ENCODE measurements at regions not wholly inside any gene's neighbourhood (a gene's known extent, or its start where the extent isn't known, plus 50 kb on each side); places are given as distances from the start of the nearest gene placed in this dataset.

GRCh38 chr1:229035748-229036082 is 235.2 kb upstream of the RAB4A start:
- Histone ChIP-seq H3K9me3 (replicated peaks) (no peaks in the 10 kb centered on the region), H3K4me3 (no peak overlapping the region), H3K27me3 (no peaks in the 10 kb centered on the region), H3K4me1 (peaks cover 4% of the 10 kb centered on the region), H3K36me3 (no peaks in the 10 kb centered on the region), H3K27ac (no peak overlapping the region)
- no peak for DNase-seq

GRCh38 chr1:229037806-229038405 is 233.0 kb upstream of the RAB4A start:
- no peaks in the 10 kb centered on the region for H3K36me3 ChIP-seq
- no peak for DNase-seq
- H3K27me3 ChIP-seq: no peaks in the 10 kb centered on the region

DNA sequence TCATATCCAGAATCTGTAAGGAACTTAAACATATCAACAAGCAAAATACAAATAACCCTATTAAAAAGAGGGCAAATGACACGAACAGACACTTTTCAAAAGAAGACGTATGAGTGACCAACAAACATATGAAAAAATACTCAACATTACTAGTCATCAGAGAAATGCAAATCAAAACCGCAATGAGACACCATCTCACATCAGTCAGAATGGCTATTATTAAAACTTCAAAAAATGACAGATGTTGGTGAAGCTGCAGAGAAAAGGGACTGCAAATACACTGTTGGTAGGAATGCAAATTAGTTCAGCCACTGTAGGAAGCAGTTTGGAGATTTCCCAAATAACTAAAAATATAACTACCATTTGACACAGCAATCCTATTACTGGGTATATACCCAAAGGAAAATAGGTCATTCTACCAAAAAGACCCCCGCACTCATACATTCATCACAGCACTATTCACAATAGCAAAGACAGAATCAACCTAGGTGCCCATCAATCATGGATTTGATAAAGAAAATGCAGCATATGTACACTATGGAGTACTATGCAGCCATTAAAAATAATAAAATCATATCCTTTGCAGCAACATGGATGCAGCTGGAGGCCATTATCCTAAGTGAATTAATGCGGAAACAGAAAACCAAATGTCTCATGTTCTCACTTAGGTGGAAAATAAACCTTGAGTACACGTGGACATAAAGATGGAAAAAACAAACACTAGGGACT is 230.1 kb upstream of the RAB4A start:
- Histone ChIP-seq H3K27ac (no peak overlapping the region), H3K4me3 (no peak overlapping the region), H3K27me3 (no peaks in the 10 kb centered on the region), H3K36me3 (no peaks in the 10 kb centered on the region), H3K4me1 (peaks cover 4% of the 10 kb centered on the region), H3K9me3 (replicated peaks) (no peaks in the 10 kb centered on the region)
- DNase-seq: no peak

More at GRCh38 chr1:229037806-229038405, 233.0 kb upstream of the RAB4A start:
- H3K27ac ChIP-seq: no peak overlapping the region
- H3K4me1 ChIP-seq: peaks cover 4% of the 10 kb centered on the region
- no peak overlapping the region for H3K4me3 ChIP-seq
- no peaks in the 10 kb centered on the region for H3K9me3 ChIP-seq (replicated peaks)

DNA sequence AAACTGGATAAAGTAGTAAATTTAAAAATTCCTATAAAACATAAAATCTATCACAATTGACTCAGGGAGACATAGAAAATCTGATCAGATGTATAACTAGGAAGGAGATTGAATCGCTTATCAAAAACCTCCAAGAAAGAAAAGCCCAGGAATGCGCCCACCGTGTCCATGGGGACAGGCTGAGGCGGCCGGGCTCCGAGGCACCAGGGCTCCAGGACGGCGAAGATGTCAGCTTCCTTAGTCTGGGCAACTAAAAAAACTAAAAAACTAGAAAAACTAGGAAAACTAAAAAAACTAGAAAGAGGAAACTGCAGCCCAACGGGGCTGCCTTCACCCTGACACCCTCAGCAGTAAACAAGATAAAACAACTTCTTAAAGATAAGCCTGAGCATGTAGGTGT is 229.0 kb upstream of the RAB4A start:
- Histone ChIP-seq H3K4me3 (no peak overlapping the region), H3K27ac (no peak overlapping the region), H3K9me3 (replicated peaks) (no peaks in the 10 kb centered on the region), H3K36me3 (no peaks in the 10 kb centered on the region), H3K27me3 (no peaks in the 10 kb centered on the region), H3K4me1 (peaks cover 4% of the 10 kb centered on the region)
- DNase-seq: no peak

DNA sequence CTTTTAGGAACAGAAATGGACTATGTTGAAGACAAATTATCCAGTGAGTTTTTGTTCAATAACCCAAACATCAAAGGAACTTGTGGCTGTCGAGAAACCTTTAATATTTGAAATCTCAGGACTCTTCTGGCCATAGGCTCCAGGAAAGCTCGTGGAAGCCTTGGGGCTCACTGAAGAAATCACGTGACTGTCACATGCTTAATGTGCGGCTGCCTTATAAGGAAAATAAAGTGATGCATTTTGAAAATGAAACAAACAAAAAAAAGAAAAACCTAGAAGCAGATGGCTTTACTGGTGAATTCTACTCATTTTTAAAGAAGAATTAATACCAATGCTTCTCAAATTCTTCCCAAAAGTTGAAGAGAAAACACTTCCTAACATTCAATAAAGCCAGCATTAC is 228.4 kb upstream of the RAB4A start:
- H3K4me1 ChIP-seq: peaks cover 4% of the 10 kb centered on the region
- no peaks in the 10 kb centered on the region for H3K9me3 ChIP-seq (replicated peaks)
- no peaks in the 10 kb centered on the region for H3K36me3 ChIP-seq
- DNase-seq: no peak
- H3K27ac ChIP-seq: no peak overlapping the region
- no peaks in the 10 kb centered on the region for H3K27me3 ChIP-seq
- no peak overlapping the region for H3K4me3 ChIP-seq

DNA sequence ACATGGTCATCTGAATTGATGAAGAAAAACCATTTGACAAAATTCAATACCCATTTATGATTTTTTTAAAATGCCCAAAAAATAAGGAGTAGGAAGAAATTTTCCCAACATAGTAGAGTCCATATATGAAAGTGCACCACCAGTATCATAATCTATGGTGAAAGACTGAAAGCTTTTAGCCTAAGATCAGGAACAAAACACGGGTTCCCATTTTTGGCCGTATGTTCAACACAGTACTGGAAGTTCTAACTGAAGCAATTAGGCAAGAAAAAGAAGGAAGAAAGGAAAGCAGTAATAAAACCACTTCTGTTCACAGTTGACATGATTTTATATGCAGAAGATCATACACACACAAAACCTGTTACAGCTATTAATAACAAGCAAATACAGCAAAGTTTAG is 227.8 kb upstream of the RAB4A start:
- DNase-seq: no peak
- no peak overlapping the region for H3K4me3 ChIP-seq
- no peaks in the 10 kb centered on the region for H3K27me3 ChIP-seq
- no peaks in the 10 kb centered on the region for H3K9me3 ChIP-seq (replicated peaks)
- no peak overlapping the region for H3K27ac ChIP-seq
- H3K36me3 ChIP-seq: no peaks in the 10 kb centered on the region
- peaks cover 1% of the 10 kb centered on the region for H3K4me1 ChIP-seq

- no peaks in the 10 kb centered on the region for H3K36me3 ChIP-seq
- no peaks in the 10 kb centered on the region for H3K4me1 ChIP-seq
- no peak overlapping the region for H3K27ac ChIP-seq
- peak; percentile 21 to 42 for DNase-seq
- H3K4me3 ChIP-seq: no peak overlapping the region
- H3K9me3 ChIP-seq (replicated peaks): peaks cover 6% of the 10 kb centered on the region
- no peaks in the 10 kb centered on the region for H3K27me3 ChIP-seq
Measured at GRCh38 chr1:229046251-229046853, 224.6 kb upstream of the RAB4A start.

DNA sequence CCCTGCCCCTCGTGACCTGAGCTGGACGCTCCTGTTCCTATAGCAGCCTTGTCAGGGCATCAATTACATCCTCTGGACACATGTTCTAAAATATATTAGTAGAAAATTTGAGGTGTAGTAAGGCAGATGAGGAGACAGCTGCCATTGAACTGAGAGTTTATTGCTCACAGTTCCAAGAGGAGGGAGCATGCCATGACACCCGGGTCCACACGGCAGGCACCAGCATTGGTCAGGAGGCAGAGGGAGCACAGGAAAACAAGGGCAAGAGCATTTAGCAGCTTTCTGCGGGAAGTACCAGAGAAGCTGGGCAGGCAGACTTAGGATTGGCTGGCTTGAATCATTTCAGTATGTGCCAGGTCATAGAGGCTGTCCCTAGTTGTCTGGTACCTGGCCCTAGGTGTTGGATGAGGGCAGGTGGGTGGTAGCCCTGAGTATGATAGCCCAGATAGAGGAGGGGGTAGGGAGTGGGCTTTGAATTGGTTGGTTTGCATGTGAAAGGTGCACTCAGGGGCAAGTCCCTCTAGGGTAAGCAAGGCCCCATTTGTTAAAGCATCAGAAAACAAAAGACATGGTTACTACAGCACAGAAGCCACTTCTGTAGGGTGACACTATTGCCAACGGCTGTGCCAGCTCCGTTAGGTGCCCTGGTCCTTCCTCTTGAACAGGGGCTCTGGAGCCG is 223.6 kb upstream of the RAB4A start:
- Histone ChIP-seq H3K4me1 (no peaks in the 10 kb centered on the region), H3K27ac (no peak overlapping the region), H3K27me3 (no peaks in the 10 kb centered on the region), H3K9me3 (replicated peaks) (peaks cover 6% of the 10 kb centered on the region), H3K36me3 (no peaks in the 10 kb centered on the region), H3K4me3 (no peak overlapping the region)
- no peak for DNase-seq

DNA sequence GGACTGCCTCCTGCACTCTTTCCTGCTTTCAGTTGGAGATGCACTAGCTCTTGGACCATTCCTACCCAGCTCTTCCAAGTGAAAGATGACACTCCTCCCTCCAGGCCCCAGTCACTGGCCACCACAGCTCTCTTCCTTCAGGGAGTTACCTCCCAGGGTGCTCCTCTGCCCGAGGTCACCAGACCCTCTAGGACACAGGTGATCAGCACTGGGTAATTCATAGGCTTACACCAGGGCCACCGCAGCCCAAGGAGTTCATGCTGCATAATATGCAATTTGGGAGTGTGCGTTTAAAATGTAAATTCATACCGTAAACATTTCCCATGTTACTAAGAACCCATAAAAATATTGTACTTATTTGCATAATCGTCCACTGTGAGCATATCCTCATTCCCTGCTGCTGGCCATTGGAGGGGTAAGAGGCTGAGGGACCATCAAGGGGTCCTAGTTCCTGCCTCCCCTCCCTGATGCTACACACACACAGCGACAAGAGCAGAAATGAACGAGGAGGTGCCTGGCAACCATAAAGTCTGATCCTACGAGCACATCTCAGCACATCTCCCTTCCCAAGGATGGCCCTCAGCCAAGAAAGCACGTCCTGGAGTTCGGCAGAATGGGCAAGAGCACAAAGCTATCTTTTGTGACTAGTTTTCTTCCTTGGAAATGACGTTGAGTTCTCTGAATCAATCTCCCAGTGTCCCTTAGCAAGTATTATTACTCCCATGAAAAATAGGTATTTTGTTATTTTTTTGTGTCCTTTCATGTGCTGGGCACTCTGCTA is 222.9 kb upstream of the RAB4A start:
- Histone ChIP-seq H3K9me3 (replicated peaks) (peaks cover 6% of the 10 kb centered on the region), H3K36me3 (no peaks in the 10 kb centered on the region), H3K27ac (no peak overlapping the region), H3K27me3 (no peaks in the 10 kb centered on the region; the same call in 1 of the 2 replicates), H3K4me1 (no peaks in the 10 kb centered on the region), H3K4me3 (no peak overlapping the region)
- DNase-seq: no peak

DNA sequence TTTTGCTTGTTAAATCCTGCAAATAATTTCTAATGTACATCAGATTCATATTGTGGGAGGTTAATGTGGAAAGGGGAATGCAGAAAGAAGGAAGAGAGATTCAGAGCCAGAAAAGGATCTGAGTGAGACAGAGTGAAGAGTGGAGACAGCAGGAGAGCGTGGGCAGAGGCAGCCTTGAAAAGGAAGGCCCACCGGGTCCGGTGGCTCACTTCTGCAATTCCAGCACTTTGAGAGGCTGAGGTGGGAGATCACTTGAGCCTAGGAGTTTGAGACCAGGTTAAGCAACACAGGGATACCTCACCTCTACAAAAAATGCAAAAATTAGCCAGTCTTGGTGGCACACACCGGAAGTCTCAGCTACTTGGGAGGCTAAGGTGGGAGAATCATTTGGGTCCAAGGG is 222.0 kb upstream of the RAB4A start:
- Histone ChIP-seq H3K27me3 (peaks cover 2% of the 10 kb centered on the region; the same call in 1 of the 2 replicates), H3K27ac (no peak overlapping the region), H3K4me1 (no peaks in the 10 kb centered on the region), H3K9me3 (replicated peaks) (peaks cover 6% of the 10 kb centered on the region), H3K4me3 (no peak overlapping the region), H3K36me3 (no peaks in the 10 kb centered on the region)
- no peak for DNase-seq

DNA sequence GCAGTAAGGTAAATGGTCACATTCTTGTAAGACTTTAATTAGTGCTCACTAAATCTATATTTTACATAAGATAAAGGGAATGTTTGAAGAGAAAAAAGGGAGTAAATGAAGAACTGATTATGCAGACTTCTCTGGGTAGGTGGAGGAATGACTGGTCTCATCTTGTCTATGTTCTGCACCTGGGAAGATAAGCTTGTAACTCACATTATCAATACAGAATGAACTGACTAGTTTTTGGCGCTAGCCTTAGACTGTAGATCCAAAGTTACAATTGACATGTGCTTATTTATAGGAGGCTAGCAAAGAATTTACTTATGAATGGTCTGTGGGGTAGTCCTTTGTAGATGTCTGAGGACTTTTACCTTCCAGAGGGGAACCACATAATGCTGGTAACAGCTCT is 214.9 kb upstream of the RAB4A start:
- no peak for DNase-seq
- Histone ChIP-seq H3K27me3 (peaks cover 2% of the 10 kb centered on the region; the same call in 1 of the 2 replicates), H3K4me1 (no peaks in the 10 kb centered on the region), H3K9me3 (replicated peaks) (peaks cover 2% of the 10 kb centered on the region; the same call in 1 of the 2 replicates), H3K27ac (no peak overlapping the region), H3K4me3 (no peak overlapping the region), H3K36me3 (no peaks in the 10 kb centered on the region)

DNA sequence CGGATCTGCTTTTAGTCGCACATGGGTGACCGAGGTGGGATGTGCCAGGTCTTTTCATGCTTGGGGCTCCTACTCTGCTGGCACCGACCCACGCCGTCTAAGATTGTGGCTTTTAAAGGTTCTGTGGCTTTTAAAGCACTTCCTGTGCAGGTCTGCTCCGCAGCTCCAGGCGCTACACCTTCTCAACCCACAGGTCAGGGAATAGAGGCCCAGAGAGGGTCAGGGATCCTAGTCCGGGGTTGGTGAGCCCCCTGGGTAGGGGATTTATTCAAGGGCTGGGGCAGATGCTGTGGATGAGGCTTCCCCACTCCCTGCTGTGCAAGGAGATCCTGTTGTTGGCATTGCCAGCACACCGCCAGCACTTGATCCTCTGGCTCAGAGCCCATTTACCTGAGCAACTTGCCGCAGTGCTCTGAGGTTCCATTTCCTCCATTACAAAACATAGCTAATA is 212.8 kb upstream of the RAB4A start:
- Histone ChIP-seq H3K4me1 (no peaks in the 10 kb centered on the region), H3K27me3 (peaks cover 5% of the 10 kb centered on the region; the same call in 1 of the 2 replicates), H3K4me3 (no peak overlapping the region), H3K36me3 (no peaks in the 10 kb centered on the region), H3K27ac (no peak overlapping the region), H3K9me3 (replicated peaks) (no peaks in the 10 kb centered on the region)
- no peak for DNase-seq

DNA sequence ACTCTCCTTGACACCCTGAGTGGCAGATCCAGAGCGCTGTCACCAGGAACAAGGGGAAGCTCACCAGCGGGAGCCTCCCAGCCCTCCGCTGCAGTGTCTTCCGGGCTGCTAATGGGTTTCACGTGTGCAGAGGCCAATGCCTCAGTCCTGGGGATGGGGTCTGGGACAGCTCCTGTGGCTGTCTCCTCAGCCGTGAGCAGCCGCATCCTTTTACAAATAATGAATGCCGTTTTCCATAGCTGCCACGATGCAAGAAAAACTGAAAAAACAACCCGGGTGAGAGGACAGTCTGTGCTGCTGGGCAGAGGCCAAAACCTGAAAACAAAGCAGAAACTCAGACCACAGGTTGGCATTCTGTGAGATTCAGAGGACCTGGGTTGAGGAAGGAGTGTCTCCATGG is 212.2 kb upstream of the RAB4A start:
- no peak for DNase-seq
- H3K27ac ChIP-seq: no peak overlapping the region

DNA sequence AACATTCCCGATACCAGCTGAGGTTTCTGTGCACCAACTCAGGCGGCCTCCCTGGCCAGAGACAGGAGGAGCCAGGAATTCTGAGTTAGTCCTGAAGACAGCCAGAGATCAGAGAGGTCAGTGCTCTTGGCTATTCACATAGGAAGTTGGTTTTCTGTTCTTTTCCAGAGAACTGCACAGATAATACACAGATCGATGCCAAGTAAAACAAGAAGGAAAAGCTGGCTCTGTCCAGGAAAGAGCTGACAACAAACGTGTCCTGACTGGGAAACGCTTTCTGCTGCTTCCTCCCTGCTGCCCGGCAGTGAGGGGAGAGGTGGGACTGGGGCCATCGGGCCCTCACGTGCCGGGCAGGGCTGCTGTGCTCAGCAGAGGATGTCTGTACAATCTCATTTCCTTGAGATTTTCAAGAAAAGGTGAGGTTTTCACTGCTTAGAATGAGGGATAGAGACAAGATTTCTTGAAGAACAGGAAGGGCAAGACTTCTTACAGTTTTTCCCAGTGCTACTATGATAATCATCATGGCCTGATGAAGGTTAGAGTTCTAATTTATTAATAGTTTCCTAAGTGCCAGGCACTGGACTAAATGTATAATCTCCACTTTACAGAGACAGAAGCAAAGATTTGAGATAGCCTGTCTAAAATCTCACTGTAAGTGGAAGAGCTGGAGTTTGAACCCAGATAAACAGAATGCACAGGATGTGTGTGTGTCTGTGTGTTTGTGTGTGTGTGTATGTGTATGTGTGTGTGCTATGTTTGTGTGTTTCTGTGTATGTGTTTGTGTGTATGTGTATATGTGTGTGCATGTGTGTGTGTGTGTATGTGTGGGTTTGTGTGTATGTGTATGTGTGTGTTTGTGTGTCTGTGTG is 211.0 kb upstream of the RAB4A start:
- H3K27ac ChIP-seq: no peak overlapping the region
- H3K4me1 ChIP-seq: no peaks in the 10 kb centered on the region
- no peaks in the 10 kb centered on the region for H3K36me3 ChIP-seq
- no peak overlapping the region for H3K4me3 ChIP-seq
- H3K27me3 ChIP-seq: 0 out of 2 replicates have a peak, but pooled peaks cover 3% of the 10 kb centered on the region
- DNase-seq: no peak
- H3K9me3 ChIP-seq (replicated peaks): no peaks in the 10 kb centered on the region

More for the DNA sequence above, 212.2 kb upstream of the RAB4A start:
- Histone ChIP-seq H3K36me3 (no peaks in the 10 kb centered on the region), H3K27me3 (0 out of 2 replicates have a peak, but pooled peaks cover 3% of the 10 kb centered on the region), H3K9me3 (replicated peaks) (no peaks in the 10 kb centered on the region), H3K4me1 (no peaks in the 10 kb centered on the region), H3K4me3 (no peak overlapping the region)
